GM12874 (cell line): ENCODE measurements at regions not wholly inside any gene's neighbourhood (a gene's known extent, or its start where the extent isn't known, plus 50 kb on each side); places are given as distances from the start of the nearest gene placed in this dataset.

ENCODE experiments used
- TF ChIP-seq, protein P1 (sequence below): IDR thresholded peaks from 2 replicates; pipeline ENCODE4 v1.5.1; 2011; ENCODE audit warnings: low read depth, mild to moderate bottlenecking, control low read depth, low read length, moderate library complexity; ENCODE audit not compliant: insufficient read depth

DNA sequence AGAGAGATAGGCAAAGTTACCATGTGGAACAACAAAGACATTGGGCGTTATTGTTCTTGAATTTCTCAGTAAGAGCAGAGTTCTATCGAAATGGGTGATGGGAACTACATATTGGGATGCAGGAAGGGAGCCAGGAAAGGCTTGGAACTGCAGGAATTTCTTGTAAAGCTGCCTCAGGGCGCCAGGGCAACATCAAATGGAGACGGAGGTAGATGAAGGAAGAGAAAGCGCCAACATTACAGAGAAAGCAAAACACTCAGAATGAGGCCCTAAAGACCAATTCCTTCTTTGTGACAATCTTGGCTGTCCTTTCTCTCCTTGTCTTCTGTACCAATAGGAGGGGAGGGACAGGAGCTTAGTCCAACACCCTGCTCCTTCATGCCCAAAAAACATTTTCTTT, 148.4 kb downstream of the RPAP3 start:
- TF ChIP-seq, protein P1, sequence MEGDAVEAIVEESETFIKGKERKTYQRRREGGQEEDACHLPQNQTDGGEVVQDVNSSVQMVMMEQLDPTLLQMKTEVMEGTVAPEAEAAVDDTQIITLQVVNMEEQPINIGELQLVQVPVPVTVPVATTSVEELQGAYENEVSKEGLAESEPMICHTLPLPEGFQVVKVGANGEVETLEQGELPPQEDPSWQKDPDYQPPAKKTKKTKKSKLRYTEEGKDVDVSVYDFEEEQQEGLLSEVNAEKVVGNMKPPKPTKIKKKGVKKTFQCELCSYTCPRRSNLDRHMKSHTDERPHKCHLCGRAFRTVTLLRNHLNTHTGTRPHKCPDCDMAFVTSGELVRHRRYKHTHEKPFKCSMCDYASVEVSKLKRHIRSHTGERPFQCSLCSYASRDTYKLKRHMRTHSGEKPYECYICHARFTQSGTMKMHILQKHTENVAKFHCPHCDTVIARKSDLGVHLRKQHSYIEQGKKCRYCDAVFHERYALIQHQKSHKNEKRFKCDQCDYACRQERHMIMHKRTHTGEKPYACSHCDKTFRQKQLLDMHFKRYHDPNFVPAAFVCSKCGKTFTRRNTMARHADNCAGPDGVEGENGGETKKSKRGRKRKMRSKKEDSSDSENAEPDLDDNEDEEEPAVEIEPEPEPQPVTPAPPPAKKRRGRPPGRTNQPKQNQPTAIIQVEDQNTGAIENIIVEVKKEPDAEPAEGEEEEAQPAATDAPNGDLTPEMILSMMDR: no peak

DNA sequence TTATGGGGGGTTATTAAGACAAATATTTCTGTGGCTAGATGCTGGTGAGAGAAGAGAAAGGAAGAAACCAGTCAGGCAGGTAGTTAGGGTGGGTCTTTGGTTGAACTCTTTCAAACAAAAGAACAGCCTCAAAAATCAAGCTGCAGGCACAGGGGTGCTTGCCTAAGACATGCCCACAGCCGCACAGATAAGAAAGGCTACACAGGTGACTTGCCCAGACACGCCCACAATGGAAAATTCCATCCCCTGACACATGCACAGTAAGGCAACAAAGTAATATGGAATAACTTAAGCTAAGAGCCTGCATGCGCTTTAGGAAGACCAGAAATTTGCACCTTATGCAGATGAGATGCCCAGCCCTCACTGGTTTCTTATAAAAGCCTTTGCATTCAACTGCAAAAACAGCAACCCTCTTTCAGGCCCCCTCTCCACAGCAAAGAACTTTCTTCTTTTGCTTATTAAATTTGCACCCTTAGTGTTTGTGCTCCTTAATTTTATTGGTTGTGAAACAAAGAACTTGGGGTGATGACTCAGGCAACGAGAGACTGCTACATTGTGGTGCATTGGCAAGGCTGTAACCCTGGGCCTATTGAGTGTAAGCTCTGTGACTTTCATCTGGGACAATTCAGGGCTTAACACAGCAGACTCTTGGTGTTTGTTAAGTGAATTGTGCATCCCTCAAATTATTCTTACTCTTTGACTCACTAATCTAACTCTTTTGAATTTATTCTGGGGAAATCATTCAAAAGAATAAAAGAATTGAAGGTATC, 149.4 kb downstream of the RPAP3 start:
- TF ChIP-seq, protein P1: no peak

DNA sequence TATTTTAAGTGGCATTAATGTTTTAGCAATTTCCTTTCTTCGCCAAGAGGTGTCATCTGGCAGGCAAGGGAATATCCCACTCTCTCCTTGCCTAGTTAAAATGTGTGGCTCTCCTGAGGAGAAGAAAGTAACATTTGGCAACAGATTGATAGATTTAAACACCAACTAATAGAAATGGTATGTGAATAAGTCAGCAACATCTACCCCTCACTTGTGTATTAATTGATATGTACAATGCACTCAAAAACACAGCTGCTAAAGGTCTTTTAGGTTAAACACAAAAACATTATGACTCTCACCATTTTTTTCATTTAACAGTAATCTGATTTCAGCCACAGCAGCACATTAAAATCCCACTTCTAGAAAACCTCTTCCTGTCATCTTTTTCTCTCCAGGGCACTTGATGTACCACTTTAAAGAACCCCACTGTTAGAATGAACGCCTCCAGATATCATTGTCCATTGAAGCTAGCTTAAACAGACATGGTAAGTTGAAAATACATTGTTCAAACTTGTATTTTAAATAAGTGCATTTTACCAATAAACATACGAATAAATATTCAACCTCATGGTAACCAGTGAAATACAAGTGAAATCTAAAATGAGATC, 151.7 kb downstream of the RPAP3 start:
- TF ChIP-seq, protein P1: no peak

DNA sequence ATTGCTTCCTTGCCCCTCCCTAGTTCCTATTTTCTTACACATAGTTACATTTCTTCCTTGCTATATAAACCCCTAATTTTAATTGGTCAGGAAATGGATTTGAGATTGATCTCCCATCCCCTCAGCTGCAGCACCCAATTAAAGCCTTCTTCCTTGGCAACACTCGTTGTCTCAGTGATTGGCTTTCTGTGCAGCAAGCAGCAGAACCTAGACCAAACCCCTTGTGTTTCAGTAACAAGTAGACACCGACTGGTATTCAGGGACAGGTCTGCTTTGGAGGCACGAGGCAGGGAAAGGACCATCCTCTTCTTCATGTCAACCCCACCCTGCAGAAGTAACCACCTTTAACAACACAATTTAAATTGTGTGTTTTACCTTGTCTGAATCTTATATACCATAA, 152.6 kb downstream of the RPAP3 start:
- TF ChIP-seq, protein P1: no peak

DNA sequence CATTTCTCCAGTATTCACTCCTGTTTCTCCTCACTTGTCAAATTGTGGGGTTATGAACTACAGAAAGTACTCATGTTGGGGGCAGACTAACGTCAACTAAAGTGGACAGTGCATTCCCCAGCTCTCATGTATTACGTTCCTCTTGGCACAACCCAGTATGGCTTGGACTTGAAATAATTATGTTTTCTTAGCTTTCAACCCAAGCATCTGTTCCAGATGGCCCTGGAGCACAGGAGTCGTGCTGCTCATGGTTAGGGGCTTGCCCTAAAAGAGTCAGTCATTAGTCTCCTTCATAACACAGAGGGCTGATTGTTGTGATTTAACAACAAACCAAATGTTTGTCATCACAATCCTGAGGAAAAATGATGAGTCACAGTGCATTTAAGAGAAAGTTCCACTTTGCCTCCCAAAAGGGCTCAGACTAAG, 154.4 kb downstream of the RPAP3 start:
- TF ChIP-seq, protein P1: no peak

DNA sequence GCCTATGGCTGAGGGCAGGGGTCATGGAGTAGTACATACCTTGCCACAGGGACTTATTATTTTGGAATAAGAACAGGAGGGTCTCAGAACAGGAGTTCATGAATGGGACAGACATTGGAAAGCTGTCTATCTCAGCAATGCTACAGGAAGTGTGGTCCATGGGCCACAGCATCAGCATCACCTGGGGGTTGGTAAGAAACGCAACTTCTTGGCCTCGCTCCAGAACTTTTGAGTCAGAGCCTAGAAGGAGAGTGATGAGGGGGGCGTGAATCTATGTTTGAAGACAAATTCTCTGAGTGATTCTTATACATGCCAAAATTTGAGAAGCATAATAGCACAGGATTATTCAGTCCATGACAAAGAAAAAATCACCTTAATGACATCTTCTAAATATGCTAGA, 156.6 kb downstream of the RPAP3 start:
- TF ChIP-seq, protein P1: no peak

DNA sequence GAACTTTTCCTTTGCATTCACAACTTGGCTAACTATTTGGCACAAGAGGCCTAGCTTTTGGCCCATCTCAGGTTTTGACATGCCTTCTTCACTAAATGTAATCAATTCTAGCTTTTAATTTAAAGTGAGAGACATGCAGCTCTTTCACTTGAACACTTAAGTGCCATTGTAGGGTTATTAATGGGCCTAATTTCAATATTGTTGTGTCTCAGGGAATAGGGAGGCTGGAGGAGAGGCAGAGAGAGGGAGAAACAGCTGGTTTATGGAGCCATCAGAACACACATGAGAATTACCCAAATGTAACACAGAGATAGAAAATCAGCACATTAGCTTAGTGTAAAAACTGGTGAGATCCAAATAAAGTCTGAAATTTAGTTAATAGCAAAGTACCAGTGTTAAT, 157.4 kb downstream of the RPAP3 start:
- TF ChIP-seq, protein P1: no peak
